ENCODE measurements at regions not wholly inside any gene's neighbourhood (a gene's known extent, or its start where the extent isn't known, plus 50 kb on each side); places are given as distances from the start of the nearest gene placed in this dataset.

DNA sequence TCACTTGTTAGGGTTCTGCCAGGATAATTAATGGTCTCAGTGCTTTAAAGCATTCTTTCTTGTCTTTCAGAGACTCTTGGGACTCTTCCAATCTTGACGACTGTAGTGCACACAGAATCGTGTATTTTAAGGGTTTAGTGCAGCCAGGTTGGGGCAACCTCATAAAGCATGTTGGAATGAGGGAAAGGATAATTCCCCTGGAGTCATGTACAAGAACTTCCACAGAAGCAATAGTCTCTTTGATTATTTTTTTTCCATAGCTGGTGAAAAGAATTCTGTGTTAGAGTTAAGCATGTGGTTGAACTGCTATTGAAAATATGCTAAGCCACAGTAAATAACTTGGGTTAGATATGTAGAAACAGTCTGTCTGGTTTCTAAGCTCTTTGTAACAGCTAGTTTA is 246.8 kb upstream of the DAAM1 start:
- no peaks in the 10 kb centered on the region for H3K4me1 ChIP-seq
- peaks cover 0 to 13% (median 3%) of the 10 kb centered on the region in 8 donors for H3K9me3 ChIP-seq
- H3K27ac ChIP-seq = no peak overlapping the region
- H3K27me3 ChIP-seq (replicated peaks in 1 of 7) = no peaks in the 10 kb centered on the region
- H3K36me3 ChIP-seq = no peaks in the 10 kb centered on the region
- H3K4me3 ChIP-seq = no peak overlapping the region
- 40 to 66% (median 63%) methylated on average over 2 of the region's 2 CpGs for WGBS, 5 donors
- DNase-seq = no peak
- TF ChIP-seq POLR2AphosphoS5 (IDR thresholded peaks at IDR 0.05) = no peak
- no peak for TF ChIP-seq POLR2A (IDR thresholded peaks at IDR 0.05)
- TF ChIP-seq, protein P1, sequence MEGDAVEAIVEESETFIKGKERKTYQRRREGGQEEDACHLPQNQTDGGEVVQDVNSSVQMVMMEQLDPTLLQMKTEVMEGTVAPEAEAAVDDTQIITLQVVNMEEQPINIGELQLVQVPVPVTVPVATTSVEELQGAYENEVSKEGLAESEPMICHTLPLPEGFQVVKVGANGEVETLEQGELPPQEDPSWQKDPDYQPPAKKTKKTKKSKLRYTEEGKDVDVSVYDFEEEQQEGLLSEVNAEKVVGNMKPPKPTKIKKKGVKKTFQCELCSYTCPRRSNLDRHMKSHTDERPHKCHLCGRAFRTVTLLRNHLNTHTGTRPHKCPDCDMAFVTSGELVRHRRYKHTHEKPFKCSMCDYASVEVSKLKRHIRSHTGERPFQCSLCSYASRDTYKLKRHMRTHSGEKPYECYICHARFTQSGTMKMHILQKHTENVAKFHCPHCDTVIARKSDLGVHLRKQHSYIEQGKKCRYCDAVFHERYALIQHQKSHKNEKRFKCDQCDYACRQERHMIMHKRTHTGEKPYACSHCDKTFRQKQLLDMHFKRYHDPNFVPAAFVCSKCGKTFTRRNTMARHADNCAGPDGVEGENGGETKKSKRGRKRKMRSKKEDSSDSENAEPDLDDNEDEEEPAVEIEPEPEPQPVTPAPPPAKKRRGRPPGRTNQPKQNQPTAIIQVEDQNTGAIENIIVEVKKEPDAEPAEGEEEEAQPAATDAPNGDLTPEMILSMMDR (IDR thresholded peaks at IDR 0.05 in 8 of 11, conservative IDR thresholded peaks at IDR 0.05 in 3 of 11) = no peak
- intact Hi-C loops (cut with DNase I; ENCODE audit: low total_unique reads) = no loop called here

DNA sequence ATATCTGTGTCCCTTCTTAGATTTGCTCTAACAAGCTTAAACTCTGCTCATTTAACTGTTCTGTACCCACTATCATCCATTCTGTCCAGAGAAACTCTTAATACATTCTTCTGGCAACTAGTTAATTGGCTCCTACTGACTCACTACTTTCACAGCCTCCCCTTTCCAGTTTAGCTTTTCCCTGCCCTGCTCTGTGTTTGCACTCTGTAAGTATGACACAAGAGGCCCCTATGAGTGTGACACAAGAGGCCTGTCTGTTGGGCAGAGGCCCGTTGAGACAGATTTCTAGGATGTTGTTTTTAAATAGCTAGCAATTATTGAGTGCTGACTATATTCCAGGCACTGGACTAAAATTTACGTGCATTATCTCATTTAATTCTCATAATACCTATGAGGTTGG is 246.0 kb upstream of the DAAM1 start:
- intact Hi-C loops (cut with DNase I; ENCODE audit: low total_unique reads) = no loop called here
- Histone ChIP-seq H3K27me3 (replicated peaks in 1 of 7) (no peaks in the 10 kb centered on the region), H3K4me3 (no peak overlapping the region), H3K4me1 (no peaks in the 10 kb centered on the region), H3K9me3 (peaks cover 0 to 8% (median 0%) of the 10 kb centered on the region in 8 donors), H3K27ac (no peak overlapping the region), H3K36me3 (no peaks in the 10 kb centered on the region)
- 47 to 76% (median 60%) methylated on average over 2 of the region's 2 CpGs for WGBS, 5 donors
- no peak for DNase-seq
- TF ChIP-seq POLR2A (IDR thresholded peaks at IDR 0.05) = no peak
- TF ChIP-seq, protein P1 (IDR thresholded peaks at IDR 0.05 in 8 of 11, conservative IDR thresholded peaks at IDR 0.05 in 3 of 11) = no peak
- no peak for TF ChIP-seq POLR2AphosphoS5 (IDR thresholded peaks at IDR 0.05)

DNA sequence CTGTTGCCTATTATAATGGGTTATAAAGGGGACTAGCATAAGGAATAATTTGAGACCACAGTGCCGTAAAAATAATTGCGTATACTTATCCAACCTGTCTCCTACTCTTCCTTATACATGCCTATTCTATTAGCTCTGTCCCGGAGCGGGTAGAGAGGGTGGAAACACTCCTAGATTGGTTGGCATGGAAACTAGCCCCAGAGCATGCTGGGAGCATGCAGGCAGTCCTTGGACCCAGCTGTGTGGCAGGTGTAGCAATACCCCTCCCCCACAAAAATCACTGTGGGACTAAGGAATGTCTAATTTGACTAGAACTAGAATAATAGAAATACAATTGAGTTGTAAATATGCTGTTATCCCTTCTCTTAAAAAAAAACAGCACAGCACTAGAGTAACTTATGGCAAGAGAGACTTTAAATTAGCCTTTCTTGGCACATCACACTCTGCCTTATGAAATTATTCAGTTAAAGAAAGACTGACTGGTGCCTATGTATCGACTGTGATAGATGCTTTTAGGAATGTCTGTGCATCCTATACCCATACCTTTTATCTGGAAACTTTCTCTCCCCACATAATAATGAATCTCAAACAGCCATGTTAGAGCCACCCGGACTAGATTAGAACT is 244.0 kb upstream of the DAAM1 start:
- no peaks in the 10 kb centered on the region for H3K4me1 ChIP-seq
- no peak for TF ChIP-seq POLR2AphosphoS5 (IDR thresholded peaks at IDR 0.05)
- TF ChIP-seq POLR2A (IDR thresholded peaks at IDR 0.05) = no peak
- TF ChIP-seq, protein P1 (IDR thresholded peaks at IDR 0.05 in 8 of 11, conservative IDR thresholded peaks at IDR 0.05 in 3 of 11) = no peak
- WGBS, 5 donors = 82 to 91% (median 90%) methylated on average over 6 of the region's 6 CpGs
- H3K36me3 ChIP-seq = no peaks in the 10 kb centered on the region
- no peaks in the 10 kb centered on the region for H3K27me3 ChIP-seq (replicated peaks in 1 of 7)
- H3K4me3 ChIP-seq = no peak overlapping the region
- H3K27ac ChIP-seq = no peak overlapping the region
- no peak for DNase-seq
- H3K9me3 ChIP-seq = no peaks in the 10 kb centered on the region
- intact Hi-C loops (cut with DNase I; ENCODE audit: low total_unique reads) = no loop called here

DNA sequence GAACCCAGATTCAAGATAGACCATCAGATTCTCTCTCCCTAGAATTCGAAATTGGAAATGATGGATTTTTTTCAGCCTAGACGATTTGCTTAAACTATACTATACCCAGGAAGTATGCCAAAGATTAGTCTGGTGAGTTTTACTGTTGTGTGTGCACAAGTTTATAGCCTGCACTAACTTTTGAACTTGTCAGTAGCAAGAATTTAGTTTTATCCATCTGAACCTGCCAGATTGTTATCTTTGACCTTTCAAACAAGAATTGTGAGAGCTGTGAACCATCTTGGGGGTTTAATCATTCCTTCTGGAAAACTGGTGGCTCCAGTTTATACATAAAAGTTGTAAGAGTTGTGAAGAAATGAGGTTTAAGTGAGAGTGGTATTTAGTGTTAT is 243.5 kb upstream of the DAAM1 start:
- TF ChIP-seq POLR2A (IDR thresholded peaks at IDR 0.05) (no peak), POLR2AphosphoS5 (IDR thresholded peaks at IDR 0.05) (no peak)
- TF ChIP-seq, protein P1 (IDR thresholded peaks at IDR 0.05 in 8 of 11, conservative IDR thresholded peaks at IDR 0.05 in 3 of 11) = no peak
- no peak overlapping the region for H3K4me3 ChIP-seq
- no peaks in the 10 kb centered on the region for H3K27me3 ChIP-seq (replicated peaks in 1 of 7)
- WGBS, 5 donors = 51 to 87% (median 71%) methylated on average over 2 of the region's 2 CpGs
- H3K36me3 ChIP-seq = no peaks in the 10 kb centered on the region
- H3K27ac ChIP-seq = no peak overlapping the region
- H3K4me1 ChIP-seq = no peaks in the 10 kb centered on the region
- no peaks in the 10 kb centered on the region for H3K9me3 ChIP-seq
- no peak for DNase-seq
- intact Hi-C loops (cut with DNase I; ENCODE audit: low total_unique reads) = no loop called here
